ENCODE measurements at regions not wholly inside any gene's neighbourhood (a gene's known extent, or its start where the extent isn't known, plus 50 kb on each side); places are given as distances from the start of the nearest gene placed in this dataset.
"Not testable (repeated sequence)": the region's sequence is repeated elsewhere in the genome, so short reads cannot be mapped to it uniquely, and the experiment has no call there.

DNA sequence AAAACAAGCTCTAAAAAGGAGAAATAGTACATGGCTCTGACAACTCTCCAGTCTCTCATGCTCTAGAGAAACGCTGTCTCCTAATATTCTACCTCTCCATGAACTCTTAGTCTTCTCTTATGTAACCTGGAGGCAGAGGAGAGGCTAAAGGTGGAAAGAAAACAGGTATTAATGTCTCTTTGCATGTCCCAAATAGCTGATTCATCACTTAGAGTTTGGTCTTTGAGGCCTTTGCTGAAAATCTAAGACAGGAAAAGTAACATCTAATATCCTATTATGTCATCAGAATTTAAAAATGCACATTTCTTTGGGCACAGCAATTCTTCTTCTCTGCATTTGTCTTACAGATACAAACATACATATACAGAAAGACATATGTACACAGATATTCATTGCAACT is 127.2 kb downstream of the DHRS2 start:
- no peak for DNase-seq

DNA sequence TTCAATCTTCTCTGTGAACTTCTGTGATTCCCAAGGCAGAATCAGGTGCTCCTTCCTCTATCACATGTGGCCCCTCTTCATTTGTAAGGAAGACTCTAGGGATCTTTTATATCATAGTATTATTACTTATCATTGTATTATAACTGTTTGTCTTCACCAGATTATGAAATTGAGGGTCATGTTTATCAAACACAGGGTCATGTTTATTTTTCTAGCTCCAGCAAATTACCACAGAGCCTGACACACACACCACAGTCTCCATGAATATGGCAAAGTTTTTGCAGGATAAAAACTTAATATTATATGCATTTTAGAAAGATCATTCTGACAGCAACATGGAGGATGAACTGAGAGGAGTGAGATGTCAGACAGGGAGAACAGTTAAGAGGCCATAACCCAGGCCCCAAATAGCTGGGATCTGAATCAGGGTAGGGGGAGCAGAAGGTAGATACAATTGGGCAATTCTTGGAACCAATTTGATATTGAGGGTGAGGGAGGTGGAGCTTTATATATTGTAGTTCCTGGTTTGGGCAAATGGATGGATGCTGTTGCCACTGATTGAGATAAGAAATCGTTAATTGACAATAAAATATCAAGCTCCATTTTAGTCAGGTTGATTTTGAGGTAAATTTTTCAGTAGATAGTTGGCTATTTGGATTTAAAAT is 130.7 kb downstream of the DHRS2 start:
- DNase-seq: no peak

DNA sequence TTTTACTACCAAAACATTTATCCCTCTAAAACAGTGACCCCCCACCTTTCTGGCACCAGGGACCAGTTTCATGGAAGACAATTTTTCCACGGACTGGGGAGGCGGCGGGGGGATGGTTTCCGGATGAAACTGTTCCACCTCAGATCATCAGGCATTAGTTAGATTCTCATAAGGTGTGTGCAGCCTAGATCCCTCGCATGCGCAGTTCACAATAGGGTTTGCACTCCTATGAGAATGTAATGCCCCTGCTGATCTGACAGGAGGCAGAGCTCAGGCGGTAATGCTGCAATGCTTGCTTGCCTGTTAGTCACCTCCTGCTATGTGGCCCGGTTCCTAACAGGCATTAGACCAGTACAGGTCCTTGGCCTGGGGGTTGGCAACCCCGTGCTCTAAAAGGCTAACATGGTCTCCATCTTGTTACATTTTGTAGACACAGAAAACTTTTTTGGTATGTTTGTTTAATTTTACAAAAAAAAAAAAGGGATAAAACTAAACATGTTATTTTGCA is 133.1 kb downstream of the DHRS2 start:
- DNase-seq: not testable (repeated sequence)

DNA sequence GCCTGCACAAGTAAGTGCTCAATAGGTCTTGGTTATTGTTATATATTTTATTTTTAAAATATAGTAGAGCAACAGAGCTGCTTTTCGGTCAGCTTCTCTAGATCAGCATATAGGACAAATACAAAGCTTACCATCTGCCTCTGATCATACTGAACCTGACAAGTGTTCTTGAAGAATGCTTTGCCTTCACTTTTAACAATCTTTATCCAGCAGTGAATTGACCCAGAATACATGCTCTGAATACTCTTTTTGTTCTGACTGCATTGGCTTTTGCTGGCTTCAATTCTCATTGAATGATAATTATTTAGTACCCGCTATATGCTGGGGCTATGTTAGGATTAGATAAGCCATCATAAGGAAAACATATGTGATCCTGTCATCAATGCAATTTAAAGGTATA is 137.8 kb downstream of the DHRS2 start:
- DNase-seq: no peak

DNA sequence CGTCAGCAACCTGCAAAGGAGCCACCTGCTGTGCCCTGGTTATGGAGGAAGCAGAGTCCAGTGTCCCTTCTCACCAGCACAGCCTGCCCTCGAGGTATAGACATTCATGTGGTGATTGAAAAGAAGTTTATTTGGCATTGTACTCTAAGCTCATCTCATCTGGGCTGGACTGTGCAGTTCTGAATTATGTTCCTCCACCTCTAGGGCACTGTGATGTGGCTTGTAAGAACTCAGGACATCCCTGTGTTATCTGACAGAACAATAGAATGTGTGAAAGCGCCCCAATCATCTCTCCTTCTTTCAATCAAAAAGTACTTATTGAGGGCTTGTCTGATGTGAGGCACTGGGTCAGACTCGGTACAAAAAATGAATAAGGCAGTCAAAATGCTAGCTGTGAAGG is 140.1 kb downstream of the DHRS2 start:
- no peak for DNase-seq

DNA sequence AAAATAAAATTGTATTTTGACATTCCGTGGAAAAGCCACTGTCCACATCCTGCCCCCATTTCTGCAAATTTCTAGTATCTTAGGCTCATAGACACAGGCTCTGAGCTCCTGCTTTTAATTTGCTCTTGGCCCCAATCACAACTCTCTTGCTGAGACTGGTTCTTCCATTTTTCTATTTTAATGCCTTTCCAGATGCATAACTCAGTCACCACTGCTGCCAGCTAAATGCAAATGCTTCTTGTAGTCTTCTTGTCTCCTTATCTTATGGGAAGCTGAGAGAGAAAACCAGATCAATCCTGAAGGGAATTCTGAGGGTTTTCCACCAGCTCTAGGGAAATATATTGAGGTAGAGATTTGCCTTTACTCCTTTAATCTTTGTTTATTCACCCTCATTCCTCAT is 149.0 kb downstream of the DHRS2 start:
- no peak for DNase-seq

DNA sequence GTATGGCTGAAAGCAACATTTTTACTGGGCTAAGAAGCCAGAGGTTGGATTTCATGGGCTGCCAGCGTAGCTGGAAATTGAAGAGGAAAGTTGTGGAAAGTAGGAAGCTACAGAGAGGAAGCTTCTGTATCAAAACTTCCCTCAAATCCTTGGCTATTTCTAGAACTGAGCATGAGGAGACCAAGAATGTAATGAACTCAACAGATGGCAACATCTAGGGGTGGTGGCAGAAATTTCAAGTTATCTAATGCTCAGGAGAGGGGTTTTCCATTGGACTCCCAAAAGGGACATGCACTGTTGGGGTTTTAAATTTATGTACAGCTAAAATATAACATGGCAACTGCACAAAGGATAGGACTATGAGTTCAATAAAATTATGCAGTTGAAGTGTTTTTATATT is 151.3 kb downstream of the DHRS2 start:
- DNase-seq: no peak

DNA sequence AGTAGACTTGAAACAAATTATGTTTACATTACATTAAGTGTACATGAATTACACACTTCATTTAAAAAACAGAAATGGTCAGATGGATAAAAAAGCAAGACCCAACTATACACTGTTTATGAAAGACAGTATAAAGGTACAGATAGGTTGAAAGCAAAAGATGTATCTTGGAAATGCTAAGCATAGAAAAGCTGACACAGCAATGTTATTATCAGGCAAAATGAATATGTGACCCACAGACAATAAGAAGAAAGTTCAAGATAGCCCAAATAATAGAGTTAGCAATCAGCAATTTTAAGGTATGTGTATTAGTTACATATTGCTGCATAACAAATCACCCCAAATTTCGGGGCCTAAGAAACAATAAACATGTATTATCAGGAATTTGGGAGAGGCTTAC is 153.5 kb downstream of the DHRS2 start:
- DNase-seq: no peak

DNA sequence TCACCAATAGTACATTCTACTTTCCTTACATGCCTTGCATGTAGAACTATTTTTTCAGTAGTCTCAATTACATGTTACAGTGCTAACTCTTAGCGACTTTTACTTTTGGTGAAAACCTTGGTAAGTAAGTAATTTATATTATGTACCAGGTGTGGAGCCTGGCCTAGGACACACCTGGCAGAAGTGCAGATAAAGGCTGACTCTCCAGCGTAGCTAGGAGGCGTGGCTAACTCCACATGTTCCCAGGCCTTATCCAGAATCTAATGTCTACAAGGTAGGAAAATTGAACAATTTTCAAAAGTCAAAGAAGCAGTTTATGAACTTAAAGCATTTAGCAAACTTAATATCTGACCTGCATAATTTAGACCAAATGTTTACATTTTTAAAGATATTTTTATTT is 157.4 kb downstream of the DHRS2 start:
- no peak for DNase-seq

DNA sequence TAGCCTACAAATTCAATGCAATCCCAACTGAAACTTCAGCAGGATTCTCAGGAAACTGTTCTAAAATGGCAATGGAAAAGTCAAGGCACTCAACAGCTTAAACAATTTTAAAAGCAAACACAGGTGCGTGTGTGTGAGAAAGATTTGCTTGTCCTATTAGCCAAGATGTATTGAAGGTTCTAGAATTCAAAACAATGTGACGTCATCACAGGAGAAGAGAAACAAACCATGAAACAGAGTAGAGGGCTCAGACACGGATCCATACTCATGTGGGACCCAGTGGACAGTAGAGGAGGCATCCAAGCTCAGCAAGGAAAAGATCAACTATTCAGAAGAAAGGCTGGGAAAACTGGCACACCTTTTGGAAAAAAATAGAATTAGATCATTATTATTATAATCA is 152.8 kb upstream of the DHRS4 start:
- DNase-seq: no peak

DNA sequence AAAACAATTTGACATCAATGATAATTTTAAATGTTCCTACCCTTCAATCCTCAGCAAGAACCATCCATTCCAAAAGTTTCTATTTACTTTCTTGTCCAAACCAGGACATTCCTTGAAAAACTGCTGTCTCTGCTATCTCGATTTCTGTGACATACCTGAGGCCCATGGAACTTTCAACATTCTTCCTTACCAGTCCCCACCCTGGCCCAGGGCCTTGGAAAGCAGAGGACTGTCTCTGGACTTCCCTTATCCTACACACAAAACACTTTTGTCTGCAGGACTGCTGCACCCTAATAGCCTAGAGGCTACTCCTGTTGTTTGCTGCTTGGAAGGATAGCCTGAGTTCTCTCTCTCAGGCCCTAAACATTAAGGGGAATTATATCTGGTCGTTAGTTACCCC is 151.8 kb upstream of the DHRS4 start:
- DNase-seq: no peak

DNA sequence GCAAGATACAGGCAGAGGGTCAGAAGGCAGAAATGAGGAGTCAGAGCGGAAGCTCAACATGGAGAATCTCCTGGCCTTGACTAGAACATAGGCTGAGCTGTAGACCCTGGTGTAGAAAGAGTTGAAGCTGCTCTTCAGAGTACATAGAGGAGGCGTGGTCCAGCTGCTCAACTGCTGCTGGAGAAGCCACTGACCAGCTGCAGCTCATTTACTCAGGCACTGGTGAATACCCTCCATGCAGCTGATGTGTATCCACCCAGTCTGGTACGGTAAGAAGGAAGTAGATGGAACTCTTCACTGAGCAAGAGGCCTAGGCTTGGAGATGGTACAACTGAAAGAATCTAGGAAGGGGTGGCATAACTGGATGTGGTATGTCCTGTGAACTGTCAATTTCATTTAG is 148.8 kb upstream of the DHRS4 start:
- DNase-seq: no peak

DNA sequence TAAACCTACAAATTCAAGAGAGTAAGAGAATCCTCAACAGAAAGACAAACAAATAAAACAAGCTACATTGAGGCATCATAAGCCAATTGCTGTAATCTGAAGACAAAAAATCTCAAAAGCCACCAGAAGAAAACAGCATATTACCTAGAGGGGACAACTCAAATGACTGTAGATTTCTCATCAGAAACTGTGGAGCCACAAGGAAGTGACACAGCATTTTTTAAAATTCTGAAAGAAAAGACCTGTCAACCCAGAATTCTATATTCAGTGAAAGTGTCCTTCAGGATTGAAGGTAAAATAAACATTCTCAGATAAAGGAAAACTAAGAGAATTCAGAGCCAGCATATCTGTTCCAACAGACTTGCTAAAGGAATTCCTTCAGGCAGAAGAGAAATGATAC is 147.8 kb upstream of the DHRS4 start:
- DNase-seq: no peak

DNA sequence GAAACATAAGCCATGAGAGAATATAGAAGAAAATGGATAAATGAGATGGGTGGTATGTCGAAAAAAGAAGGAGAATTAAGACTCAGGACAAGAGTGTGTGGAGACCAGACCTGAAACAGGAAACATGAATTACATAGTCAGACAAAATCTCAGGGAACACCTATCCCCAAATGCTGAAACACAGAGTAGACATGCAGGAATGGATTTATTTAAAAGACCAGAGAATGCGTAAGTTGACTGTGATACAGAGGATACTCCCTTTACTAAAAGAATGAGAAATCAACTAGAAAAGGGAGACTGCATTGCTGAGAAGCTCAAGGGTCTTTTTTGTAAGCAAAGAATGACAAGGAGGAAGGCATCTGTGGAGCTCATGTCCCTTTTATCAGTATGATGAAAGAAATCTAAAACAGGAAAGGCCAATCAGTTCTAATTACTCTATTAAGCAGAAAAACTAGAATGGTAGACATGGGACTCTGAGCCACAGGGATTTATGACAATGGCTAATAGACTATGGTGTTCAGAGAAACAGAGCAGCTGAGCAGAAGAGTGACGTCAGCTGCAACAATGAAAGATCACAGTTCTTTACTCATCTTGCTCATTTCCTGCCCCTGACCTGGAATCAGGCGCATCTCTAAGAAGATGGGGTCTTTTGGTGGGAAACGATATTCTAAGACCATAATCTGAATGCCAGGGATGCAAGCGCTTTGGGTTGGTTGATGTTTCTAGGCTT is 138.9 kb upstream of the DHRS4 start:
- no peak for DNase-seq

DNA sequence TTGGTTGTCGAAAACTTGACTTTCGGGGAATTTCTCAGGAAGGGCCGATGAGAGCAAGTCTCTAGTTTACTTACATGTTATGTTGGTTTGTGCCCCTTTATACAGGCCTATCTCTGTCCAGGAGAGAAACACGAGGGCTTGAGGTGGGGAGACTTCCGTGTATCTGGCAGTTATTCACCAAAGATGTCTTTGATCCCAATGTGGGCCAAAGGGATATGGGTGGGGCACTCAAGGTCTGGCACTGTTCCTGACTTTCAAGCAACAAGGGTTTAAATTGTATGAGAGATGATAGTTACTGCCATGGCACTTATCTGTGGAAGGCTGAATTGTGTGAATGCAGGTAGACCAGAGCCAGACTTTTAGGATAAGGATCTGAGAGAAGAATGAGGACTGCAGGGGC is 137.2 kb upstream of the DHRS4 start:
- DNase-seq: no peak

DNA sequence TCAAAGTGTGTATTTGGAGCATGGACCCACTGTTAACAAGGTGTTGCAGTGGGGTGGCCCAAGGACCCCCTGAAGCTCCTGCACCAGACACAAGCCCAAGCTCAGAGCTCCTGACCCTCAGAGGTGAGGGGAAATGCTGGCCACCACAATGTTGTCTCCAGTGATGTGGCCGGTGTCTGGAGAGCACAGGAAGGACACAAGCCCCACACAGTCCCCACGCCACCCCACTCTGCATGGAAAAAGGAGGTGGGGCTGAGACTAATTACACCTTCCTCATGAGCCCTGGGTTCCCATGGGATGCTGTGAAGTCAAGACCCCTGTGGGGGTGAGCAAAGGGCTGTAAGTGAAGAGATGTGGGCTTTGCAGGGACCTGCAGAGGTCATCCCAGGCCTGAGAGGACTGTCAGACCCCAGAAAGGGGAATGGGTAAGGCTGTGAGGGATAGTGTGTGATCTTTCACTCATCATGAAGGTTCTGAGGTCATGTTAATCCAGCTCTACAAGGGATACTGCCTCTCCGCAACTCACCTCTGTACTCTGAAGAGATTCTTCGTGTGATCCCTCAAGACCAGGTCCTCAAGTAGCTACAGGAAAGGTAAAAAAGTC is 136.3 kb upstream of the DHRS4 start:
- DNase-seq: no peak

DNA sequence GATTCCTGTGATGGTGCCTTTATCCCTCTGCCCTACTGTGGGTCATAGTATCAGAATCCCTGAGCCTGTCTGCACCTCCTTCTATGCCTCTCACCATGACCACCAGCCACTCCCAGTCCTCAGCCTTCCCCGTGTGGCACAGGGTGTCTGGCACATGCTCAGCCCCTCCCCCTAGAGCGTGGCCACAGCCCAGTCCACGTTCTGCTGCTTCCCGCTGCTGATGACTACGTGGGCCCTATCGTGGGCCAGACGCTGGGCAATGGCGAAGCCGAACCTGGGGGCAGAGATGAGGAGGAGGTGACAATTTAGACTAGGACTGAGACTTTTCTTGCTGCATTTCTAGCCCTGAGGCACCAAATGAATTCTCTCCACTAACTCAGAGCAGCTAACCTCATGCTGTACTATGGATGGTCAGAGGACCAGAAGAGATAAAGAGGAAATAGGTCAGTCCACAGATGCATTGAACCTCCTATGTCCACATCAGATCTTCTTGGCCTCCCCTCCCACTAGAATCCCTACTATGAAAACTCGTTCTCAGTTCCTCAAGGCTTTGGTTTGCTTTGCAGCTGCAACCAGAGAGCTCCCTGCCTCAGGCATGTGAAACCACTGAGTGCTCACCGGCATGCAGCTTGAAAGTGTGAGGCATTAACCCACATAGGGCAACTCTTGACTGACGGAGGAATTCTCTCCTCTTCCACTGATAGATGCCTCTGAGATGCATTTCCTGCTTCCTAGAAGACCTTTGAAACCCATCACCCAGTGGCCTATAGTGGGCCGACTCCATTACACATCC is 126.3 kb upstream of the DHRS4 start:
- no peak for DNase-seq

DNA sequence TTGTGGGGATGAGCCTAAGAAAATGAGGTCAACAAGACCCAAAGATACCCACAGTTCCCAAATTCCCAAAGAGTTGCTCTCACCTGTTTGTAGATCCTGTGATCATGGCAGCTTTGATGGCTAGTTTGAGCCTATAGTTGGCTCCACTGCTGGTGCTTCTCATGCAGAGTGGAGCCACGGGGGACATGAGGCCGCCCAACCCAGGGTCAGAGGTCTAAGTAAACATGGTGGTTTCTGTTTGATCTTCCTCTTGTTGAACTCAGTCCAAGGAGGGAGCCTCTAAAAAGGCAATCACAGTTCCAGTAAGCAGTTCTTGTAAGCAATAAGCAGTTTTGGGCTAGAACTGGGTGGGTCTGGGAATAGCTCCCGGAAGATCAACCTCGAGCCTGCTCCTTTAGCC is 125.6 kb upstream of the DHRS4 start:
- DNase-seq: no peak

DNA sequence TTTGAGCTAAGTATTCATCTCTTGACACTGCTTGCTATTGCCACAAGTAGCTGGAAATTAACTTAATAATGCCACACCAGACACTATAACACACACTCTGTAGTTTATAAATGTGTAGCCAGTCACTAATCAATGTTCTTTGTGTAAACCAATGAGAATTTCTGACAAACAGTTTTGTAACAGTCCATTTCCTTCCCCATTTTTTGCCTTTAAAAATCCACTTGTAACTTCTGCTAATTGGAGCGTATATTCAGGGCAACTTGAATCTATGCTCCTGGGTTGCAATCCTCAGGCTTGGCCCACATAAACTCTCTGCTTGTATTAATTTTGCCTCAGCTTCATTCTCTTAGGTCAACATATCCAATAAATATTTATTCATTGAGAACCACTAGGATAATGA is 125.0 kb upstream of the DHRS4 start:
- DNase-seq: no peak

DNA sequence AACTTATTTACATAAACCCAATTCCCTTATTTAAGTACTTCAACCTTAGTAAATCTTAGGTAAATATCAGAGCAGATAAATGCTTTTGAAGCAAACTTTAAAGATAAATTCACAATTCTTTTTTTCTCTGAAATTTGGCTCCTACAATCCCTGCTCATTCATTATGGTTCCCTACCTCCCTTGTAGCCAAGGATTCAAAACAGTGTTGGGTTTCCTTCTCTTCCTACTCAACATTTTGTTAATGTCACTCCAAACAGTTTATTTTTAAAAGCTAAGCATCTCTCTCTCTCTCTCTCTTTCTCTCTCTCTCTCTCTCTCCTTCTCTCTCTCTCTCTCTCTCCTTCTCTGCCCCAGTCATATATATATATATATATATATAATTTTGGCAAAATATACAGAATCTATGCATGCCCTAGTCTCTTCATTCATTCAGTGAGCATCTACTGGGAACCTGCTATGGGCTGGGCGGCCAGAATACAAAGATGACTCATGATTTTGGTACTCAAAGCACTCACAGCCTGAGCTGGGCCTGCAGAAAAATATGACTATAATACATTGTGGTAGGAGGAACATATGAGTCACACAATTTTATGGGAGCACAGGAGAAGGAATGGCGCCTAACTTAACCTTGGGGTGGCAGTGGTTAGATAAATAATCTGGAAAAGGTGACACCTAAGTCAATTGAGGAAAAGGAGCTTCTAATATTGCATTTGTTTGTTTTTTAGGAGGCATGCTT is 123.7 kb upstream of the DHRS4 start:
- DNase-seq: no peak

DNA sequence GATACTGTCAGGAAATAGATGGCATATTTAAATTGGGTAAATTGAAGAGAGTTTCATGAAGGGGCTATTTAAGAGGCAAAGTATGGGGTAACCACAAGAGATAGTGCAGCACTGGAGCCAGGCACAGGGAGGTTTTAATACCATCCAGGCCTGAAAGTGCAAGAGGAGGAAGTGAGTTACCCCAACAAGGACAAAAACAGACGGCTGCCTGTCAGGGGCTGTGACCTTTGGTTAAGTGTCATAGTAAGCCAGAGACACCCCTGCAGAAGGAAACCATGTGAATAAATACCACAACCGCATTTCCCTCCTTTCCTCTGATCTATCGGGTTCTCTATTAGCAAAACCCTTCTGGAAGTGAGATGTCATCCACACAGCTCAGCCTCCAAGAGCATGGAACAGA is 122.0 kb upstream of the DHRS4 start:
- DNase-seq: no peak

DNA sequence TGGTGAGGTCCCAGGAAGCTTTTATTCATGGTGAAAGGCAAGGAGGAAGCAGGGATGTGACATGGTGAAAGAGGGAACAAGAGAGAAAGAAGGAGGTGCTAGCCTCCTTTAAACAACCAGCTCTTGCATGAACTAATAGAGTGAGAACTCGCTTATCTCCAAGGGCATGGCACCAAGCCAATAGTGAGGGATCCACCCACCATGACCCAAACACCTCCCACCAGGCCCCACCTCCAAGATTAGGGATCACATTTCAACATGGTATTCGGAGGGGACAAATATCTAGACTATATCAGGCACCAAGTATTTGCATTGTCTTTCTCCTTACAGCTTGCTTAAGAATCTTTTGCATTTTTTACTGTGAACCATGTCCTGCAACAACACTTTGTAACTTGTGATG is 91.9 kb upstream of the DHRS4 start:
- DNase-seq: peak; percentile 2

DNA sequence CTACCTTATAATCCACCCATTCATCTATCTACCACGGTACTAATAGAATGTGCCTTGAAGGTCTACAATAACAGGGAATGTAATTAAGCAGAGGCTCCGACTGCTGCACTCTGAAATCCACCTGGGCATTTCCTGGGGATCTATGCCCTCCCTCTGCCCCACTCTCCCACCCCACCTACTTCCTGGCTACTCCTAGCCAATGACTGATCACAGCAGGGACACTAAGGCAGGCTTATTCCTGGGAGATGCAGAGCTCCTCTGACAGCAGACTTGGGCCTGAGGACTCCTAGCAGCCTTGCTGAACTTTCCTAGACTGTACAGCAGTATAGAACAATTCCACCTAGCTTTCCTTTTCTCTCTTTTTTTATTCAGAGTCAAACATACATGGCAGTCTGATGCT is 91.1 kb upstream of the DHRS4 start:
- no peak for DNase-seq

Measured in NCI-H1436 (cell line).